ENCODE measurements at regions not wholly inside any gene's neighbourhood (a gene's known extent, or its start where the extent isn't known, plus 50 kb on each side); places are given as distances from the start of the nearest gene placed in this dataset.

- Histone ChIP-seq H3K4me3 (no peak overlapping the region), H3K9me3 (no peaks in the 10 kb centered on the region), H3K36me3 (no peaks in the 10 kb centered on the region), H3K27me3 (no peaks in the 10 kb centered on the region), H3K27ac (no peak overlapping the region), H3K4me1 (ENCODE audit: insufficient read depth) (no peaks in the 10 kb centered on the region)
- TF ChIP-seq POLR2A (IDR thresholded peaks at IDR 0.05) (no peak), EP300 (IDR thresholded peaks at IDR 0.05) (no peak), CTCF (IDR thresholded peaks at IDR 0.05) (no peak)
- no peak for DNase-seq
- WGBS, 3 donors: 69 to 81% (median 74%) methylated on average over 6 of the region's 6 CpGs
- intact Hi-C loops (cut with DNase I): no loop called here
Measured at GRCh38 chr19:13629687-13630357, 123.5 kb upstream of the CACNA1A start.

- no peak for DNase-seq
- intact Hi-C loops (cut with DNase I): no loop called here
- Histone ChIP-seq H3K4me3 (no peak overlapping the region), H3K27me3 (no peaks in the 10 kb centered on the region), H3K4me1 (ENCODE audit: insufficient read depth) (no peaks in the 10 kb centered on the region), H3K36me3 (no peaks in the 10 kb centered on the region), H3K9me3 (no peaks in the 10 kb centered on the region), H3K27ac (no peak overlapping the region)
- 71 to 74% (median 73%) methylated on average over 5 of the region's 5 CpGs for WGBS, 3 donors
- TF ChIP-seq CTCF (IDR thresholded peaks at IDR 0.05) (no peak), EP300 (IDR thresholded peaks at IDR 0.05) (no peak), POLR2A (IDR thresholded peaks at IDR 0.05) (no peak)
Measured at GRCh38 chr19:13627531-13627930, 121.3 kb upstream of the CACNA1A start.

GRCh38 chr19:13623716-13624710, 117.7 kb upstream of the CACNA1A start:
- H3K27ac ChIP-seq: no peak overlapping the region
- no peaks in the 10 kb centered on the region for H3K4me1 ChIP-seq (ENCODE audit: insufficient read depth)
- no peaks in the 10 kb centered on the region for H3K9me3 ChIP-seq
- H3K27me3 ChIP-seq: no peaks in the 10 kb centered on the region
- no peak for DNase-seq
- 17 to 25% (median 23%) methylated on average over 28 of the region's 28 CpGs for WGBS, 3 donors
- intact Hi-C loops (cut with DNase I): no loop called here
- TF ChIP-seq POLR2A (IDR thresholded peaks at IDR 0.05) (no peak), CTCF (IDR thresholded peaks at IDR 0.05) (no peak), EP300 (IDR thresholded peaks at IDR 0.05) (no peak)
- no peaks in the 10 kb centered on the region for H3K36me3 ChIP-seq
- H3K4me3 ChIP-seq: no peak overlapping the region

GRCh38 chr19:13622766-13623715, 116.8 kb upstream of the CACNA1A start:
- H3K4me1 ChIP-seq (ENCODE audit: insufficient read depth): no peaks in the 10 kb centered on the region
- TF ChIP-seq POLR2A (IDR thresholded peaks at IDR 0.05) (no peak), EP300 (IDR thresholded peaks at IDR 0.05) (no peak), CTCF (IDR thresholded peaks at IDR 0.05) (no peak)
- no peaks in the 10 kb centered on the region for H3K36me3 ChIP-seq
- no peak for DNase-seq
- H3K27ac ChIP-seq: no peak overlapping the region
- no peaks in the 10 kb centered on the region for H3K9me3 ChIP-seq
- H3K4me3 ChIP-seq: no peak overlapping the region
- no peaks in the 10 kb centered on the region for H3K27me3 ChIP-seq
- 25 to 42% (median 29%) methylated on average over 17 to 18 of the region's 18 CpGs for WGBS, 3 donors
- intact Hi-C loops (cut with DNase I): no loop called here
